Stromal cell of bone marrow (primary cell): ENCODE measurements at regions not wholly inside any gene's neighbourhood (a gene's known extent, or its start where the extent isn't known, plus 50 kb on each side); places are given as distances from the start of the nearest gene placed in this dataset.
A peak's percentile ranks its signal among the peaks of the same experiment; 100 is the strongest.
"Not testable (repeated sequence)": the region's sequence is repeated elsewhere in the genome, so short reads cannot be mapped to it uniquely, and the experiment has no call there.

Experiments
- DNase-seq: peaks from one replicate; pipeline ENCODE4 v3.0.0-alpha.2; 2012; ENCODE audit warnings: low read depth

GRCh38 chr7:29701540-29701939 is 104.8 kb upstream of the WIPF3 start:
- DNase-seq: not testable (repeated sequence)

GRCh38 chr7:29703830-29704229 is 102.5 kb upstream of the WIPF3 start:
- not testable (repeated sequence) for DNase-seq

- DNase-seq: not testable (repeated sequence)
Measured at GRCh38 chr7:29709002-29709401, 97.3 kb upstream of the WIPF3 start.

GRCh38 chr7:29723127-29723526 is 83.2 kb upstream of the WIPF3 start:
- DNase-seq: peak; percentile 55

GRCh38 chr7:29723599-29723998 is 82.7 kb upstream of the WIPF3 start:
- no peak for DNase-seq

GRCh38 chr7:29729534-29730165 is 76.7 kb upstream of the WIPF3 start:
- DNase-seq: not testable (repeated sequence)

GRCh38 chr7:29734246-29734731 is 72.0 kb upstream of the WIPF3 start:
- DNase-seq: no peak

- DNase-seq: not testable (repeated sequence)
Measured at GRCh38 chr7:29747645-29748245, 58.6 kb upstream of the WIPF3 start.

- DNase-seq: peak; percentile 19
Measured at GRCh38 chr7:29748286-29749099, 57.8 kb upstream of the WIPF3 start.

GRCh38 chr7:29749701-29750321 is 56.5 kb upstream of the WIPF3 start:
- DNase-seq: no peak

- peak; percentile 3 for DNase-seq
Measured at GRCh38 chr7:29750373-29750940, 55.9 kb upstream of the WIPF3 start.

- DNase-seq: not testable (repeated sequence)
Measured at GRCh38 chr7:29751012-29751411, 55.3 kb upstream of the WIPF3 start.

GRCh38 chr7:29754874-29755490 is 51.3 kb upstream of the WIPF3 start:
- DNase-seq: no peak
